GM12874 (cell line): ENCODE measurements at regions not wholly inside any gene's neighbourhood (a gene's known extent, or its start where the extent isn't known, plus 50 kb on each side); places are given as distances from the start of the nearest gene placed in this dataset.

ENCODE experiments used
- CTCF ChIP-seq: IDR thresholded peaks from 2 replicates; pipeline ENCODE4 v1.5.1; 2011; ENCODE audit warnings: low read depth, mild to moderate bottlenecking, control low read depth, low read length, moderate library complexity; ENCODE audit not compliant: insufficient read depth

GRCh38 chr2:125560855-125561254, 1095.1 kb upstream of the GYPC start:
- TF ChIP-seq CTCF = no peak

- no peak for TF ChIP-seq CTCF
Observed at GRCh38 chr2:125561302-125561701, 1094.7 kb upstream of the GYPC start.

- TF ChIP-seq CTCF = no peak
Observed at GRCh38 chr2:125562924-125563323, 1093.0 kb upstream of the GYPC start.

GRCh38 chr2:125564471-125564870, 1091.5 kb upstream of the GYPC start:
- TF ChIP-seq CTCF = no peak

GRCh38 chr2:125566422-125566821, 1089.5 kb upstream of the GYPC start:
- no peak for TF ChIP-seq CTCF

GRCh38 chr2:125567100-125567499, 1088.9 kb upstream of the GYPC start:
- TF ChIP-seq CTCF = no peak

- no peak for TF ChIP-seq CTCF
Observed at GRCh38 chr2:125572660-125573059, 1083.3 kb upstream of the GYPC start.

- no peak for TF ChIP-seq CTCF
Observed at GRCh38 chr2:125573432-125573831, 1082.5 kb upstream of the GYPC start.
